Neuronal stem cell (in vitro differentiated cells): ENCODE measurements at regions not wholly inside any gene's neighbourhood (a gene's known extent, or its start where the extent isn't known, plus 50 kb on each side); places are given as distances from the start of the nearest gene placed in this dataset.
"Not testable (repeated sequence)": the region's sequence is repeated elsewhere in the genome, so short reads cannot be mapped to it uniquely, and the experiment has no call there.

Experiments used
- DNase-seq: peaks from one replicate; pipeline ENCODE4 v3.0.0-alpha.2; 2013; ENCODE audit warnings: low spot score
- H2AFZ ChIP-seq: one replicate; pipeline ENCODE4 v1.6.1; 2013; ENCODE audit warnings: mild to moderate bottlenecking, low read length, inconsistent platforms
- H2AK5ac ChIP-seq: 2 replicates; pipeline ENCODE4 v1.6.1; 2013; ENCODE audit warnings: low read depth, mild to moderate bottlenecking, inconsistent platforms, low read length, moderate library complexity, mixed read lengths
- H2BK120ac ChIP-seq: 2 replicates; pipeline ENCODE4 v1.6.1; 2013; ENCODE audit warnings: low read depth, mild to moderate bottlenecking, inconsistent platforms, low read length, moderate library complexity, mixed read lengths
- H2BK12ac ChIP-seq: one replicate; pipeline ENCODE4 v1.6.1; 2013; ENCODE audit warnings: low read length, inconsistent platforms
- H2BK15ac ChIP-seq: 2 replicates; pipeline ENCODE4 v1.6.1; 2013; ENCODE audit warnings: mild to moderate bottlenecking, low read length, inconsistent platforms, mixed read lengths
- H2BK5ac ChIP-seq: one replicate; pipeline ENCODE4 v1.6.1; 2013; ENCODE audit warnings: inconsistent platforms, mild to moderate bottlenecking, low read length, moderate library complexity
- H3K14ac ChIP-seq: one replicate; pipeline ENCODE4 v1.6.1; 2013; ENCODE audit warnings: low read length, inconsistent platforms
- H3K18ac ChIP-seq: 2 replicates; pipeline ENCODE4 v1.6.1; 2013; ENCODE audit warnings: low read length, inconsistent platforms
- H3K23ac ChIP-seq: 2 replicates; pipeline ENCODE4 v1.6.1; 2013; ENCODE audit warnings: low read depth, mild to moderate bottlenecking, mixed read lengths, low read length, inconsistent platforms; ENCODE audit not compliant: poor library complexity
- H3K27ac ChIP-seq: replicated peaks from 3 replicates; pipeline ENCODE4 v1.5.1; 2013; ENCODE audit warnings: low read length, inconsistent platforms
- H3K27me3 ChIP-seq, 3 experiments: 2 replicates each; pipeline ENCODE4 v1.6.1; 2013; ENCODE audit warnings: low read length in 3 of 3, mild to moderate bottlenecking in 2 of 3, inconsistent platforms in 1 of 3, low read depth in 1 of 3, mixed read lengths in 1 of 3, moderate library complexity in 1 of 3; ENCODE audit not compliant: control insufficient read depth in 3 of 3, insufficient read depth in 3 of 3
- H3K36me3 ChIP-seq, 2 donors: replicated peaks in 1 of 2; 2 replicates each; pipeline ENCODE4 v1.6.1; 2013; ENCODE audit warnings: low read length in 2 of 2; ENCODE audit not compliant: control insufficient read depth in 2 of 2, insufficient read depth in 2 of 2
- H3K4ac ChIP-seq: 2 replicates; pipeline ENCODE4 v1.6.1; 2013; ENCODE audit warnings: inconsistent platforms, mild to moderate bottlenecking, low read length, moderate library complexity
- H3K4me1 ChIP-seq, 2 donors: 1 replicate in 1 of 2; 2 replicates in 1 of 2; pipeline ENCODE4 v1.6.1; 2013; ENCODE audit warnings: low read length in 2 of 2, low read depth in 1 of 2; ENCODE audit not compliant: control insufficient read depth in 2 of 2, insufficient read depth in 1 of 2
- H3K4me2 ChIP-seq: one replicate; pipeline ENCODE4 v1.6.1; 2013; ENCODE audit warnings: mild to moderate bottlenecking, low read length, inconsistent platforms; ENCODE audit not compliant: insufficient read depth, poor library complexity, severe bottlenecking
- H3K4me3 ChIP-seq, 2 donors: 2 replicates each; pipeline ENCODE4 v1.5.1; 2013; ENCODE audit warnings: low read length in 2 of 2, mild to moderate bottlenecking in 2 of 2, inconsistent platforms in 1 of 2, moderate library complexity in 1 of 2
- H3K79me1 ChIP-seq: one replicate; pipeline ENCODE4 v1.6.1; 2013; ENCODE audit warnings: low read depth, mild to moderate bottlenecking, inconsistent platforms, low read length, moderate library complexity
- H3K9ac ChIP-seq: one replicate; pipeline ENCODE4 v1.6.1; 2013; ENCODE audit warnings: mild to moderate bottlenecking, low read depth, low read length, inconsistent platforms; ENCODE audit not compliant: poor library complexity
- H3K9me3 ChIP-seq, 2 donors: replicated peaks in 1 of 2; 2 replicates each; pipeline versions ENCODE3 to v1.6.1; 2013; ENCODE audit warnings: low read length in 2 of 2, mild to moderate bottlenecking in 2 of 2, inconsistent platforms in 1 of 2, low read depth in 1 of 2, mixed read lengths in 1 of 2, moderate library complexity in 1 of 2; ENCODE audit not compliant: control insufficient read depth in 2 of 2, insufficient read depth in 1 of 2
- H4K8ac ChIP-seq: one replicate; pipeline ENCODE4 v1.6.1; 2013; ENCODE audit warnings: low read depth, mild to moderate bottlenecking, inconsistent platforms, low read length, moderate library complexity
- H4K91ac ChIP-seq: one replicate; pipeline ENCODE4 v1.6.1; 2013; ENCODE audit warnings: low read length, low read depth, mild to moderate bottlenecking, inconsistent platforms; ENCODE audit not compliant: poor library complexity
- WGBS, 2 donors: extraction: QIAGEN DNeasy Blood & Tissue Kit; methylation state at CpG; one replicate each; pipeline ENCODE4 v1.1.7; 2013; ENCODE audit warnings: missing lambda C conversion rate in 2 of 2, mixed read lengths in 1 of 2; ENCODE audit not compliant: insufficient read length in 2 of 2, insufficient replicate concordance in 1 of 2; ENCODE audit errors: extremely low coverage in 2 of 2; 5-methylcytosine and 5-hydroxymethylcytosine counted together

- not testable (repeated sequence) for H3K4ac ChIP-seq, H2BK5ac ChIP-seq, H2AFZ ChIP-seq, H2AK5ac ChIP-seq, H3K4me2 ChIP-seq, H2BK15ac ChIP-seq, H3K36me3 ChIP-seq, H3K23ac ChIP-seq, H3K4me1 ChIP-seq, H3K4me3 ChIP-seq, H3K27ac ChIP-seq, H4K91ac ChIP-seq, DNase-seq, H3K9ac ChIP-seq, H4K8ac ChIP-seq, H2BK12ac ChIP-seq, H3K79me1 ChIP-seq, H3K14ac ChIP-seq, H3K18ac ChIP-seq, H2BK120ac ChIP-seq, H3K27me3 ChIP-seq
- H3K9me3 ChIP-seq, result peaks cover 0 to 30% of the 10 kb centered on the region in 2 donors
- no CpG with 5 or more reads among the region's 3 CpGs for WGBS, 2 donors
Observed at GRCh38 chr14:106233191-106233590, 706.8 kb downstream of the TMEM121 start.

- not testable (repeated sequence) for H3K4ac ChIP-seq, H4K8ac ChIP-seq, DNase-seq, H3K14ac ChIP-seq, H2AK5ac ChIP-seq, H3K27ac ChIP-seq, H2BK5ac ChIP-seq, H3K18ac ChIP-seq, H3K4me2 ChIP-seq, H4K91ac ChIP-seq, H2BK15ac ChIP-seq, H3K79me1 ChIP-seq, H2BK12ac ChIP-seq, H3K36me3 ChIP-seq, H3K4me3 ChIP-seq, H3K9ac ChIP-seq, H2BK120ac ChIP-seq, H2AFZ ChIP-seq, H3K23ac ChIP-seq, H3K4me1 ChIP-seq, H3K27me3 ChIP-seq
- no CpG with 5 or more reads among the region's 17 CpGs for WGBS, 2 donors
- peaks cover 0 to 22% of the 10 kb centered on the region in 2 donors for H3K9me3 ChIP-seq
Observed at GRCh38 chr14:106234525-106235254, 708.3 kb downstream of the TMEM121 start.

- Histone ChIP-seq H2BK15ac (no peak overlapping the region), H3K4me2 (no peak overlapping the region), H2BK5ac (no peak overlapping the region), H3K27me3 (no peaks in the 10 kb centered on the region), H3K79me1 (no peaks in the 10 kb centered on the region), H3K23ac (no peak overlapping the region), H4K91ac (no peak overlapping the region), H3K4me3 (peak overlapping the region in 1 of 2 donors; percentile 9), H4K8ac (no peak overlapping the region), H2BK12ac (no peak overlapping the region), H3K14ac (no peak overlapping the region), H3K9ac (no peak overlapping the region), H2BK120ac (no peak overlapping the region), H3K4ac (no peak overlapping the region), H3K36me3 (no peaks in the 10 kb centered on the region), H3K4me1 (no peaks in the 10 kb centered on the region), H3K27ac (no peak overlapping the region), H3K18ac (no peak overlapping the region), H2AK5ac (no peak overlapping the region), H2AFZ (no peak overlapping the region), H3K9me3 (peaks cover 0 to 20% of the 10 kb centered on the region in 2 donors)
- WGBS, 2 donors, result no CpG with 5 or more reads among the region's 10 CpGs
- DNase-seq, result no peak
Observed at GRCh38 chr14:106235356-106236159, 709.2 kb downstream of the TMEM121 start.
